Psoas muscle (tissue), 7 donors: ENCODE measurements at regions not wholly inside any gene's neighbourhood (a gene's known extent, or its start where the extent isn't known, plus 50 kb on each side); places are given as distances from the start of the nearest gene placed in this dataset.

Experiments used
- ATAC-seq, 4 donors: fragments of 200-7000 bp; cut with Tn5 transposase; one replicate each; pipeline ENCODE4 v1.9.1; 2020; ENCODE audit warnings: moderate library complexity in 3 of 4, mild to moderate bottlenecking in 2 of 4
- DNase-seq, 2 donors: peaks; one replicate each; pipeline ENCODE4 v3.0.0-alpha.2; 2020
- H3K27ac ChIP-seq: fragments of 200-600 bp; one replicate; pipeline ENCODE4 v1.8.0; 2022
- H3K27me3 ChIP-seq, 3 donors: fragments of 200-600 bp in 1 of 3; one replicate each; pipeline versions ENCODE4 v1.6.1 to v1.8.0; 2013 to 2022; ENCODE audit warnings: low read length in 2 of 3, mild to moderate bottlenecking in 2 of 3, moderate library complexity in 1 of 3; ENCODE audit not compliant: insufficient read depth in 3 of 3
- H3K36me3 ChIP-seq, 2 donors: fragments of 200-600 bp in 1 of 2; one replicate each; pipeline versions ENCODE4 v1.6.1 to v1.8.0; 2013 to 2022; ENCODE audit warnings: low read depth in 1 of 2, mild to moderate bottlenecking in 1 of 2, moderate library complexity in 1 of 2; ENCODE audit not compliant: insufficient read depth in 1 of 2
- H3K4me1 ChIP-seq: fragments of 200-600 bp; one replicate; pipeline ENCODE4 v1.8.0; 2022
- H3K4me3 ChIP-seq: fragments of 200-600 bp; one replicate; pipeline ENCODE4 v1.8.0; 2022; ENCODE audit warnings: mild to moderate bottlenecking
- H3K9me3 ChIP-seq: fragments of 200-600 bp; one replicate; pipeline ENCODE4 v1.8.0; 2022
- CTCF ChIP-seq: fragments of 200-600 bp; IDR thresholded peaks from one replicate; pipeline ENCODE4 v1.8.0; 2022; ENCODE audit warnings: antibody characterized with exemption
- WGBS, 3 donors: extraction: QIAGEN DNeasy Blood & Tissue Kit; methylation state at CpG; one replicate each; pipeline versions ENCODE4 v1.1.6 to v1.1.7; 2013; 5-methylcytosine and 5-hydroxymethylcytosine counted together
- intact Hi-C, 2 donors: fragments of 100-400 bp; cut with DNase I; formaldehyde crosslinking; loops; one replicate each; pipeline versions ENCODE4 v1.11.0 to v1.14.2; 2022
- donor health status: healthy with polysubstance abuse.
- donor health status: DM: no; HTN: no; CAD: no; lungs with moderate emphysema.
- donor health status: Bipolar disorder and iron deficiency.
- donor health status: healthy.
- donor health status: DM: yes; HTN: yes; CAD: no.
- donor health status: DM: no; HTN: no; CAD: no.
- donor health status: DM: yes; HTN: yes; CAD: no.

GRCh38 chr10:28188526-28188925 lies 114.3 kb downstream of the MPP7 start:
- no peak for ATAC-seq
- no peak overlapping the region for H3K4me3 ChIP-seq
- no peak overlapping the region for H3K27ac ChIP-seq
- TF ChIP-seq CTCF: no peak
- H3K9me3 ChIP-seq: no peaks in the 10 kb centered on the region
- no peaks in the 10 kb centered on the region for H3K36me3 ChIP-seq
- 91 to 98% (median 96%) methylated on average over 3 of the region's 3 CpGs for WGBS, 3 donors
- peaks cover 3% of the 10 kb centered on the region for H3K4me1 ChIP-seq
- intact Hi-C loops: no loop called here
- no peaks in the 10 kb centered on the region for H3K27me3 ChIP-seq
- DNase-seq: no peak

GRCh38 chr10:28186887-28187578 lies 115.8 kb downstream of the MPP7 start:
- H3K27me3 ChIP-seq: no peaks in the 10 kb centered on the region
- no peaks in the 10 kb centered on the region for H3K9me3 ChIP-seq
- no peak overlapping the region for H3K4me3 ChIP-seq
- H3K36me3 ChIP-seq: no peaks in the 10 kb centered on the region
- DNase-seq (no peak), ATAC-seq (no peak)
- TF ChIP-seq CTCF: no peak
- WGBS, 3 donors: 84 to 85% (median 84%) methylated on average over 10 of the region's 10 CpGs
- peaks cover 7% of the 10 kb centered on the region for H3K4me1 ChIP-seq
- H3K27ac ChIP-seq: no peak overlapping the region
- intact Hi-C loops: no loop called here

GRCh38 chr10:28186461-28186860 lies 116.4 kb downstream of the MPP7 start:
- 79 to 90% (median 80%) methylated on average over 4 of the region's 4 CpGs for WGBS, 3 donors
- H3K27me3 ChIP-seq: no peaks in the 10 kb centered on the region
- intact Hi-C loops: no loop called here
- no peak for TF ChIP-seq CTCF
- H3K4me3 ChIP-seq: no peak overlapping the region
- H3K9me3 ChIP-seq: no peaks in the 10 kb centered on the region
- peaks cover 12% of the 10 kb centered on the region for H3K4me1 ChIP-seq
- ATAC-seq (no peak), DNase-seq (no peak)
- no peaks in the 10 kb centered on the region for H3K36me3 ChIP-seq
- H3K27ac ChIP-seq: no peak overlapping the region

GRCh38 chr10:28184810-28185209 lies 118.1 kb downstream of the MPP7 start:
- no peak for DNase-seq
- Histone ChIP-seq H3K27me3 (no peaks in the 10 kb centered on the region), H3K27ac (no peak overlapping the region), H3K4me1 (peaks cover 19% of the 10 kb centered on the region), H3K36me3 (no peaks in the 10 kb centered on the region), H3K4me3 (no peak overlapping the region), H3K9me3 (no peaks in the 10 kb centered on the region)
- TF ChIP-seq CTCF: no peak
- intact Hi-C loops: loop anchor here in 1 of 2 donors (5.0 kb wide), 1 partner anchor 443 kb away; no protein-coding TSS in a partner anchor
- WGBS, 3 donors: 96 to 100% (median 97%) methylated on average over 1 of the region's 1 CpG
- no peak for ATAC-seq
